ENCODE measurements at regions not wholly inside any gene's neighbourhood (a gene's known extent, or its start where the extent isn't known, plus 50 kb on each side); places are given as distances from the start of the nearest gene placed in this dataset.

DNA sequence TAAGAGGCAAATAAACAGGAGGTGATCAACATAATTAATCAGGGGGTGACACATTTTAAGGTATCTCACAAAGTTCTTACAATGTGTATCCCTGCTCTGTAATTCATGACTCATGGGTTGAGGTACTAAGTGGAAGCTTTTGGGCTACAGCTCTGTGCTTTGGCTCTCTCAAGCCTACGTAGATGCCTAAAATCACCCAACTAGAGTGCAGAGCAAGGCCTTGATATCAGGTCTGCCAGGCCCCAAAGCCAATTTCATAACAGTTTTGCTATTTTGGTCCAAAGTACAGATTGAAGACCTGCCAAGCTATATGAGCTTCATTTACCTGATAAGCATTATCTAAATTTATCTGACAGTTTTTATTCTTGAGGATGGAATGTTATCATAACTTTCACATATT lies 175.3 kb upstream of the BET1 start:
- TF ChIP-seq, protein P1, sequence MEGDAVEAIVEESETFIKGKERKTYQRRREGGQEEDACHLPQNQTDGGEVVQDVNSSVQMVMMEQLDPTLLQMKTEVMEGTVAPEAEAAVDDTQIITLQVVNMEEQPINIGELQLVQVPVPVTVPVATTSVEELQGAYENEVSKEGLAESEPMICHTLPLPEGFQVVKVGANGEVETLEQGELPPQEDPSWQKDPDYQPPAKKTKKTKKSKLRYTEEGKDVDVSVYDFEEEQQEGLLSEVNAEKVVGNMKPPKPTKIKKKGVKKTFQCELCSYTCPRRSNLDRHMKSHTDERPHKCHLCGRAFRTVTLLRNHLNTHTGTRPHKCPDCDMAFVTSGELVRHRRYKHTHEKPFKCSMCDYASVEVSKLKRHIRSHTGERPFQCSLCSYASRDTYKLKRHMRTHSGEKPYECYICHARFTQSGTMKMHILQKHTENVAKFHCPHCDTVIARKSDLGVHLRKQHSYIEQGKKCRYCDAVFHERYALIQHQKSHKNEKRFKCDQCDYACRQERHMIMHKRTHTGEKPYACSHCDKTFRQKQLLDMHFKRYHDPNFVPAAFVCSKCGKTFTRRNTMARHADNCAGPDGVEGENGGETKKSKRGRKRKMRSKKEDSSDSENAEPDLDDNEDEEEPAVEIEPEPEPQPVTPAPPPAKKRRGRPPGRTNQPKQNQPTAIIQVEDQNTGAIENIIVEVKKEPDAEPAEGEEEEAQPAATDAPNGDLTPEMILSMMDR (IDR thresholded peaks at IDR 0.05): no peak
- intact Hi-C loops (cut with DNase I): no loop called here
- no peak overlapping the region for H3K4me3 ChIP-seq
- H3K4me1 ChIP-seq: peaks cover 5 to 7% of the 10 kb centered on the region in 2 donors
- no peaks in the 10 kb centered on the region for H3K9me3 ChIP-seq
- no peaks in the 10 kb centered on the region for H3K36me3 ChIP-seq
- H3K27me3 ChIP-seq: no peaks in the 10 kb centered on the region
- ATAC-seq (no peak), DNase-seq (no peak)
- no peak overlapping the region for H3K27ac ChIP-seq

GRCh38 chr7:94182066-94182465 lies 177.9 kb upstream of the BET1 start:
- Histone ChIP-seq H3K27me3 (no peaks in the 10 kb centered on the region), H3K27ac (no peak overlapping the region), H3K4me1 (peaks cover 5 to 7% of the 10 kb centered on the region in 2 donors), H3K9me3 (no peaks in the 10 kb centered on the region), H3K36me3 (no peaks in the 10 kb centered on the region), H3K4me3 (no peak overlapping the region)
- no peak for ATAC-seq
- TF ChIP-seq, protein P1 (IDR thresholded peaks at IDR 0.05): no peak
- no peak for DNase-seq
- intact Hi-C loops (cut with DNase I): no loop called here

DNA sequence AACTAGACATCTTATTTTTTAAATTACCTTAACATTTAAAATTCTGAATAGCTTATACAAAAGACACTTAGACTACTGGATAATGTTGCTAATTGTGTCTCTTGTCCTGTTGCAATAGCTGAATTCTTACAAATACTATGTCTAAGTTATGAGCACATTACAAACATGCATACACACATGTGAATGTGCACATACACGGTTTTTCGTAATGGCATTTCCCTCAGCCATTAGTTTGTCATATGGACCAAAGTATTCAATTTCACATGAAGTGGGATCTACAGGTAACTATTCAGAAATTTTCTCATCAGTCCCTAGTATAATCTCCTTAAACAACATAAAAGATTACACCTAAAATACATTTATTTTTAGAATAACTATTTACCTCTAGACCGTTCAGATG lies 178.6 kb upstream of the BET1 start:
- Histone ChIP-seq H3K27me3 (no peaks in the 10 kb centered on the region), H3K36me3 (no peaks in the 10 kb centered on the region), H3K27ac (peak overlapping the region; percentile 73 to 81), H3K4me1 (peaks cover 5 to 7% of the 10 kb centered on the region in 2 donors), H3K9me3 (no peaks in the 10 kb centered on the region), H3K4me3 (no peak overlapping the region)
- intact Hi-C loops (cut with DNase I): no loop called here
- no peak for DNase-seq
- no peak for ATAC-seq
- TF ChIP-seq, protein P1 (IDR thresholded peaks at IDR 0.05): no peak

GRCh38 chr7:94183289-94183749 lies 179.2 kb upstream of the BET1 start:
- TF ChIP-seq, protein P1 (IDR thresholded peaks at IDR 0.05): no peak
- H3K4me1 ChIP-seq: peaks cover 5 to 7% of the 10 kb centered on the region in 2 donors
- H3K27ac ChIP-seq: peak overlapping the region; percentile 73 to 81
- no peaks in the 10 kb centered on the region for H3K27me3 ChIP-seq
- no peak overlapping the region for H3K4me3 ChIP-seq
- DNase-seq (peak in 3 of 4 donors; percentile 32 to 53 (median 34)), ATAC-seq (peak; percentile 96)
- intact Hi-C loops (cut with DNase I): no loop called here
- no peaks in the 10 kb centered on the region for H3K36me3 ChIP-seq
- H3K9me3 ChIP-seq: no peaks in the 10 kb centered on the region

GRCh38 chr7:94183891-94184290 lies 179.7 kb upstream of the BET1 start:
- TF ChIP-seq, protein P1 (IDR thresholded peaks at IDR 0.05): no peak
- Histone ChIP-seq H3K27me3 (no peaks in the 10 kb centered on the region), H3K27ac (peak overlapping the region; percentile 73 to 81), H3K4me1 (peaks cover 5 to 7% of the 10 kb centered on the region in 2 donors), H3K4me3 (no peak overlapping the region), H3K9me3 (no peaks in the 10 kb centered on the region), H3K36me3 (no peaks in the 10 kb centered on the region)
- DNase-seq (no peak), ATAC-seq (no peak)
- intact Hi-C loops (cut with DNase I): no loop called here

All from left lung (tissue), 4 donors.